ENCODE measurements at regions not wholly inside any gene's neighbourhood (a gene's known extent, or its start where the extent isn't known, plus 50 kb on each side); places are given as distances from the start of the nearest gene placed in this dataset.

DNA sequence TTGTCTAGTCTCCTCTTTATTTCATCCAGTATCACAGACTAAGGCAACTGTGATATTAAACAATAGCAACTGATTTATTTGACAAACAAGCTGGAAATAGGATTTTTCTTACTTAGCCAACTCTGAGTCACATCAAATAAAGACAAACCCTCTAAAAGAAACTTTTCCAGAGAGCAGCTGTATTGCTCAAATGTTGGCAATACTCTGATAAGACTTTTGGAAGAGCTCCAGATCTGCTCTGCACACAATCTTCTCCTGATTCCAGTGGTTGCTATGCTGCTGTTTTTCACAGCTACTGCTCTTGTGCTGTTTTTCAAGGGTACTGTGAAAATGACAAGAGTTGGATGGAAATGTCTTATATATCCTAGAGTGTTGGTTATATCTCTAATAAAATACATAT lies 1479.2 kb downstream of the SLITRK5 start:
- Histone ChIP-seq H3K27ac (ENCODE audit: low read depth, low read length) (no peak overlapping the region), H3K4me3 (ENCODE audit: low read depth, low read length) (no peak overlapping the region), H3K27me3 (ENCODE audit: control insufficient read depth, insufficient read depth, low read length) (no peaks in the 10 kb centered on the region), H3K9me3 (ENCODE audit: control insufficient read depth, insufficient read depth, low read length) (no peaks in the 10 kb centered on the region; the same call in 1 of the 2 replicates)
- POLR2A ChIA-PET = no interaction called here
- CTCF ChIA-PET = no interaction called here
- no peak for DNase-seq (ENCODE audit: low read depth, low spot score)
- TF ChIP-seq, protein P1, sequence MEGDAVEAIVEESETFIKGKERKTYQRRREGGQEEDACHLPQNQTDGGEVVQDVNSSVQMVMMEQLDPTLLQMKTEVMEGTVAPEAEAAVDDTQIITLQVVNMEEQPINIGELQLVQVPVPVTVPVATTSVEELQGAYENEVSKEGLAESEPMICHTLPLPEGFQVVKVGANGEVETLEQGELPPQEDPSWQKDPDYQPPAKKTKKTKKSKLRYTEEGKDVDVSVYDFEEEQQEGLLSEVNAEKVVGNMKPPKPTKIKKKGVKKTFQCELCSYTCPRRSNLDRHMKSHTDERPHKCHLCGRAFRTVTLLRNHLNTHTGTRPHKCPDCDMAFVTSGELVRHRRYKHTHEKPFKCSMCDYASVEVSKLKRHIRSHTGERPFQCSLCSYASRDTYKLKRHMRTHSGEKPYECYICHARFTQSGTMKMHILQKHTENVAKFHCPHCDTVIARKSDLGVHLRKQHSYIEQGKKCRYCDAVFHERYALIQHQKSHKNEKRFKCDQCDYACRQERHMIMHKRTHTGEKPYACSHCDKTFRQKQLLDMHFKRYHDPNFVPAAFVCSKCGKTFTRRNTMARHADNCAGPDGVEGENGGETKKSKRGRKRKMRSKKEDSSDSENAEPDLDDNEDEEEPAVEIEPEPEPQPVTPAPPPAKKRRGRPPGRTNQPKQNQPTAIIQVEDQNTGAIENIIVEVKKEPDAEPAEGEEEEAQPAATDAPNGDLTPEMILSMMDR (IDR thresholded peaks at IDR 0.05; ENCODE audit: low read depth, low read length) = no peak

DNA sequence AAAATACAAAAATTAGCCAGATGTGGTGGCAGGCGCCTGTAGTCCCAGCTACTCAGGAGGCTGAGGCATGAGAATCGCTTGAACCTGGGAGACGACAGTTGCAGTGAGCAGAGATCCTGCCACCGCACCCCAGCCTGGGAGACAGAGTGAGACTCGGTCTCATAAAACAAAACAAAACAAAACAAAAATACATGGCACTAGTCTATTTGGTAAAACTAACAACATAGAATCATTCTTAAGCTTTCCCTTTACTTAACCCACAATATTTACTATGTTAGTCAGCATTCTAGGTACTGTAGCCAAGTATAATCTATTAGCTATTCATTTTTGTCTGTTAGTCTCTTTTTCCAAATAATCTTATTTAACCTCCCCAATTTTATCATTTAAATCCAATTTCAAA lies 1482.8 kb downstream of the SLITRK5 start:
- Histone ChIP-seq H3K27me3 (ENCODE audit: control insufficient read depth, insufficient read depth, low read length) (no peaks in the 10 kb centered on the region), H3K4me3 (ENCODE audit: low read depth, low read length) (no peak overlapping the region), H3K27ac (ENCODE audit: low read depth, low read length) (no peak overlapping the region), H3K9me3 (ENCODE audit: control insufficient read depth, insufficient read depth, low read length) (no peaks in the 10 kb centered on the region; the same call in none of the 2 replicates)
- DNase-seq (ENCODE audit: low read depth, low spot score) = no peak
- POLR2A ChIA-PET = no interaction called here
- TF ChIP-seq, protein P1 (IDR thresholded peaks at IDR 0.05; ENCODE audit: low read depth, low read length) = no peak
- CTCF ChIA-PET = no interaction called here

DNA sequence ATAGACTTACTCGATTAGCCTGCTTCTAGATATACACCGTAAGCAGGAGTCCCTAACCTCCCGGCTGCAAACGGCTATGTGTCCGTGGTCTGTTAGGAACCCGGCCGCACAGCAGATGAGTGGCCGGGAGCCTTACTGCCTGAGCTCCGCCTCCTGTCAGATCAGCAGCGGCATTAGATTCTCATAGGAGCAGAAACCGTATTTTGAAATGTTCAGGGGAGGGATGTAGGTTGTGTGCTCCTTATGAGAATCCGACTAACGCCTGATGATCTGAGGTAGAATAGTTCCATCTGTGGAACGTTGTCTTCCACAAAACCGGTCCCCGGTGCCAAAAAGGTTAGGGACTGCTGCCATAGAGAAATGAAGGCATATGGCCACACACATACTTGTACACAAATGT lies 1491.9 kb downstream of the SLITRK5 start:
- DNase-seq (ENCODE audit: low read depth, low spot score) = no peak
- POLR2A ChIA-PET = no interaction called here
- Histone ChIP-seq H3K4me3 (ENCODE audit: low read depth, low read length) (no peak overlapping the region), H3K9me3 (ENCODE audit: control insufficient read depth, insufficient read depth, low read length) (peaks cover 3% of the 10 kb centered on the region), H3K27me3 (ENCODE audit: control insufficient read depth, insufficient read depth, low read length) (no peaks in the 10 kb centered on the region), H3K27ac (ENCODE audit: low read depth, low read length) (no peak overlapping the region)
- CTCF ChIA-PET = no interaction called here
- TF ChIP-seq, protein P1 (IDR thresholded peaks at IDR 0.05; ENCODE audit: low read depth, low read length) = no peak

DNA sequence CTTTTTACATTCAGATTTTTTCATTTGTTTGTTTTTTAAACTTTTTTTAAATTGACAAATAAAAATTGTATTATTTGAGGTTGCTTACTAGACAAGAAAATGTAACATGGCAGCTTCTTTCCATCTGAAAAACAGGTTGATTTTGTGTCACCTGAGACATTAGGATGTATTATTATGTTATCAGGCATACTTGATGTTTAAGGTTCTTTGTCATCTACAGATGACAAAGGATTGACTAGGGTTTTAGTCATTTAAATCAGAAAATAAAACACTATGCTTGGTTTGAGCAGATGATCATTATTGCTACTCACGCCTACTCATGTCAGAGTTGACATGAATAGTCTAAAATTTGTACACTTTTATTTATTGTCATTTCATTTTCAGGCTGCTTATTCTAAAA lies 1494.5 kb downstream of the SLITRK5 start:
- H3K9me3 ChIP-seq (ENCODE audit: control insufficient read depth, insufficient read depth, low read length) = peaks cover 3% of the 10 kb centered on the region; the same call in 1 of the 2 replicates
- ChIA-PET POLR2A (no interaction called here), CTCF (no interaction called here)
- H3K4me3 ChIP-seq (ENCODE audit: low read depth, low read length) = no peak overlapping the region
- H3K27ac ChIP-seq (ENCODE audit: low read depth, low read length) = no peak overlapping the region
- DNase-seq (ENCODE audit: low read depth, low spot score) = no peak
- TF ChIP-seq, protein P1 (IDR thresholded peaks at IDR 0.05; ENCODE audit: low read depth, low read length) = no peak
- no peaks in the 10 kb centered on the region for H3K27me3 ChIP-seq (ENCODE audit: control insufficient read depth, insufficient read depth, low read length)

DNA sequence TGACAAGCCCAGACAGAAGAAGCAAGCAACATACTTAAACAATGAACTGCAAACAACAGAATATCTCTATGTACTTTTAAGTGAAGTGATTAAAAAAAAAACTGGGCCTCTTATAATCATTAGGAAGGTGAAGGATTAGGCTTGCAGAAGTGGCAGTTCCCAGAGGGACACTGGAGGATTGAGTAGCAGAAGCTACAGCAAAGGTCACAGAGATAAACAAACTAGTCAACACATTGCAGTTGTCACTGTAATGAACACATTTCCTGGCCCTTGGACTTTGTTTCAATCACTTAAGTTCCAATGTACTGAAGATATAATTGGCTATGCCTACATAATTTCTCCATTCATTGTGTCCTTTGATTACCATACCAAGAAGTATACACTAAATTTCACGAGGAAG lies 1498.8 kb downstream of the SLITRK5 start:
- H3K9me3 ChIP-seq (ENCODE audit: control insufficient read depth, insufficient read depth, low read length) = no peaks in the 10 kb centered on the region
- ChIA-PET CTCF (no interaction called here), POLR2A (no interaction called here)
- no peak for DNase-seq (ENCODE audit: low read depth, low spot score)
- no peak overlapping the region for H3K4me3 ChIP-seq (ENCODE audit: low read depth, low read length)
- H3K27ac ChIP-seq (ENCODE audit: low read depth, low read length) = no peak overlapping the region
- no peaks in the 10 kb centered on the region for H3K27me3 ChIP-seq (ENCODE audit: control insufficient read depth, insufficient read depth, low read length)
- TF ChIP-seq, protein P1 (IDR thresholded peaks at IDR 0.05; ENCODE audit: low read depth, low read length) = no peak

Measured in AG04450 (cell line).